HCT116 (cell line): ENCODE measurements at regions not wholly inside any gene's neighbourhood (a gene's known extent, or its start where the extent isn't known, plus 50 kb on each side); places are given as distances from the start of the nearest gene placed in this dataset.

Source experiments
- ATAC-seq: fragments of 200-7000 bp; cut with Tn5 transposase; 2 replicates; pipeline ENCODE4 v1.9.1; 2020; ENCODE audit warnings: mild to moderate bottlenecking, moderate library complexity
- BruUV-seq: library from RNA; stranded (reverse); fragments of 400-500 nt; replicated peaks from 2 replicates; lab custom pipeline; 2021; lab: Mats Ljungman, UMichigan
- CTCF ChIA-PET: fragments of 300-600 bp; sonication (Branson Sonifier 250); formaldehyde crosslinking; loops from one replicate; lab custom pipeline; 2021; ENCODE audit warnings: antibody characterized with exemption; lab: Charles Lee
- POLR2A ChIA-PET: fragments of 300-600, 350-600 bp; sonication (Branson Sonifier 250); formaldehyde crosslinking; loops from one replicate; lab custom pipeline; 2021; ENCODE audit warnings: antibody characterized with exemption; lab: Charles Lee
- RAD21 ChIA-PET, 2 experiments: fragments of 300-600 bp; sonication (Branson Sonifier 250); formaldehyde crosslinking; loops; one replicate each; lab custom pipeline; 2023; ENCODE audit warnings: low total read pairs in 2 of 2; ENCODE audit not compliant: uncharacterized antibody in 2 of 2, unreplicated experiment in 2 of 2, low non-redundant PET in 1 of 2; lab: Charles Lee
- DNase-seq: peaks from one replicate; pipeline ENCODE4 v3.0.0-alpha.2; 2010; ENCODE audit warnings: low read depth, low spot score
- H2AFZ ChIP-seq: fragments of 200-600 bp; shearing (Covaris generic), sonication (generic); 2 replicates; pipeline ENCODE4 v1.6.1; 2017; ENCODE audit warnings: low read depth, mixed run types, mixed read lengths, antibody characterized with exemption, low read length; ENCODE audit not compliant: poor library complexity, severe bottlenecking
- H3K27ac ChIP-seq: 2 replicates; pipeline ENCODE4 v1.5.1; 2012; ENCODE audit warnings: low read depth, low read length
- H3K27me3 ChIP-seq: fragments of 200-600 bp; sonication (generic); 2 replicates; pipeline ENCODE4 v1.6.1; 2016; ENCODE audit warnings: mixed run types, low read length, mixed read lengths; ENCODE audit not compliant: insufficient read depth
- H3K36me3 ChIP-seq, 2 experiments: fragments of 200-500 bp in 1 of 2; fragments of 200-600 bp in 1 of 2; sonication (Bioruptor generic) in 1 of 2; sonication (generic) in 1 of 2; 2 replicates each; pipeline versions ENCODE4 v1.5.1 to v1.6.1; 2014 to 2016; ENCODE audit warnings: low read length in 2 of 2, inconsistent platforms in 1 of 2, mixed read lengths in 1 of 2, mixed run types in 1 of 2; ENCODE audit not compliant: insufficient read depth in 2 of 2, control insufficient read depth in 1 of 2
- H3K4me1 ChIP-seq, 2 experiments: fragments of 200-600 bp in 1 of 2; sonication (generic) in 1 of 2; 2 replicates each; pipeline versions ENCODE4 v1.5.1 to v1.6.1; 2012 to 2017; ENCODE audit warnings: low read length in 2 of 2, inconsistent platforms in 1 of 2, mild to moderate bottlenecking in 1 of 2, mixed read lengths in 1 of 2, mixed run types in 1 of 2, moderate library complexity in 1 of 2; ENCODE audit not compliant: insufficient read depth in 2 of 2, control insufficient read depth in 1 of 2
- H3K4me2 ChIP-seq: fragments of 200-600 bp; sonication (generic); 2 replicates; pipeline ENCODE4 v1.6.1; 2017; ENCODE audit warnings: mixed run types, low read length, mixed read lengths
- H3K4me3 ChIP-seq, 2 experiments: fragments of 200-600 bp in 1 of 2; sonication (generic) in 1 of 2; replicated peaks in 1 of 2; 2 replicates each; pipeline ENCODE4 v1.5.1; 2011 to 2016; ENCODE audit warnings: low read length in 2 of 2, control low read depth in 1 of 2, low read depth in 1 of 2, mild to moderate bottlenecking in 1 of 2, mixed read lengths in 1 of 2, mixed run types in 1 of 2
- H3K79me2 ChIP-seq: fragments of 200-600 bp; sonication (generic); 2 replicates; pipeline ENCODE4 v1.6.1; 2017; ENCODE audit warnings: mild to moderate bottlenecking, mixed run types, low read length, moderate library complexity, mixed read lengths; ENCODE audit not compliant: insufficient read depth
- H3K9ac ChIP-seq: fragments of 200-600 bp; sonication (generic); 2 replicates; pipeline ENCODE4 v1.6.1; 2016; ENCODE audit warnings: low read length, mixed read lengths
- H3K9me2 ChIP-seq: fragments of 200-600 bp; sonication (generic), shearing (Covaris generic); 2 replicates; pipeline ENCODE4 v1.6.1; 2017; ENCODE audit warnings: mixed run types, mild to moderate bottlenecking, moderate library complexity; ENCODE audit not compliant: insufficient read depth
- H3K9me3 ChIP-seq, 2 experiments: fragments of 200-500 bp in 1 of 2; fragments of 200-600 bp in 1 of 2; sonication (Bioruptor generic) in 1 of 2; sonication (generic) in 1 of 2; 2 replicates each; pipeline ENCODE4 v1.6.1; 2014 to 2017; ENCODE audit warnings: low read length in 2 of 2, mixed read lengths in 2 of 2, inconsistent platforms in 1 of 2, low read depth in 1 of 2, mild to moderate bottlenecking in 1 of 2, mixed run types in 1 of 2, moderate library complexity in 1 of 2; ENCODE audit not compliant: control insufficient read depth in 1 of 2, insufficient read depth in 1 of 2
- H4K20me1 ChIP-seq: fragments of 200-600 bp; sonication (generic), shearing (Covaris generic); 2 replicates; pipeline ENCODE4 v1.6.1; 2017; ENCODE audit warnings: mixed run types, mild to moderate bottlenecking, moderate library complexity; ENCODE audit not compliant: insufficient read depth
- ELF1 ChIP-seq: IDR thresholded peaks from 2 replicates; pipeline ENCODE4 v1.6.1; 2012; ENCODE audit warnings: low read depth, borderline replicate concordance
- FOSL1 ChIP-seq: IDR thresholded peaks from 2 replicates; pipeline ENCODE4 v1.6.1; 2012; ENCODE audit warnings: low read depth
- POLR2A ChIP-seq: IDR thresholded peaks from 2 replicates; pipeline ENCODE4 v1.7.0; 2011; ENCODE audit warnings: borderline replicate concordance; ENCODE audit not compliant: insufficient read depth, insufficient read length; ENCODE audit errors: extremely low read depth
- SIN3A ChIP-seq: IDR thresholded peaks from 2 replicates; pipeline ENCODE4 v1.6.1; 2012; ENCODE audit warnings: low read depth
- intact Hi-C: fragments of 100-400 bp; cut with micrococcal nuclease; formaldehyde crosslinking; loops from 2 replicates; pipeline ENCODE4 v1.10.0; 2022
- TF ChIP-seq, protein P1 (sequence below): IDR thresholded peaks from 2 replicates; pipeline ENCODE4 v1.6.1; 2012; ENCODE audit warnings: low read depth

DNA sequence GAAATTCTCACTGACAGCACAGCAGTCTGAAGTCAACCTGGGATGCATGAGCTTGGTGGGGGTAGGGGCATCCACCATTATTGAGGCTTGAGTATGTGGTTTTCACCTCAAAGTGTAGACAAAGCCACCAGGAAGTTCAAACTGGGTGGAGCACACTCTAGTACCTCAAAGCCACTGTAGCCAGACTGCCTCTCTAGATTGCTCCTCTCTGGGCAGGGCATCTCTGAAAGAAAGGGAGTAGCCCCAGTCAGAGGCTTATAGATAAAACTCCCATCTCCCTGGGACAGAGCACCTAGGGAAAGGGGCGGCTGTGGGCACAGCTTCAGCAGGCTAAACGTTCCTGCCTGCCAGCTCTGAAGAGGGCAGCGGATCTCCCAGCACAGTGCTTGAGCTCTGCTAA, 143.0 kb downstream of the KITLG start:
- BruUV-seq, result no TSS peak
- Histone ChIP-seq H3K27ac (no peak overlapping the region), H3K9ac (no peak overlapping the region), H3K4me2 (no peak overlapping the region), H3K4me1 (no peaks in the 10 kb centered on the region), H3K27me3 (no peaks in the 10 kb centered on the region), H4K20me1 (no peaks in the 10 kb centered on the region), H3K79me2 (no peaks in the 10 kb centered on the region), H2AFZ (no peak overlapping the region), H3K4me3 (no peak overlapping the region), H3K9me2 (no peaks in the 10 kb centered on the region), H3K36me3 (no peaks in the 10 kb centered on the region), H3K9me3 (no peaks in the 10 kb centered on the region)
- RAD21 ChIA-PET, result no interaction called here
- TF ChIP-seq, protein P1, sequence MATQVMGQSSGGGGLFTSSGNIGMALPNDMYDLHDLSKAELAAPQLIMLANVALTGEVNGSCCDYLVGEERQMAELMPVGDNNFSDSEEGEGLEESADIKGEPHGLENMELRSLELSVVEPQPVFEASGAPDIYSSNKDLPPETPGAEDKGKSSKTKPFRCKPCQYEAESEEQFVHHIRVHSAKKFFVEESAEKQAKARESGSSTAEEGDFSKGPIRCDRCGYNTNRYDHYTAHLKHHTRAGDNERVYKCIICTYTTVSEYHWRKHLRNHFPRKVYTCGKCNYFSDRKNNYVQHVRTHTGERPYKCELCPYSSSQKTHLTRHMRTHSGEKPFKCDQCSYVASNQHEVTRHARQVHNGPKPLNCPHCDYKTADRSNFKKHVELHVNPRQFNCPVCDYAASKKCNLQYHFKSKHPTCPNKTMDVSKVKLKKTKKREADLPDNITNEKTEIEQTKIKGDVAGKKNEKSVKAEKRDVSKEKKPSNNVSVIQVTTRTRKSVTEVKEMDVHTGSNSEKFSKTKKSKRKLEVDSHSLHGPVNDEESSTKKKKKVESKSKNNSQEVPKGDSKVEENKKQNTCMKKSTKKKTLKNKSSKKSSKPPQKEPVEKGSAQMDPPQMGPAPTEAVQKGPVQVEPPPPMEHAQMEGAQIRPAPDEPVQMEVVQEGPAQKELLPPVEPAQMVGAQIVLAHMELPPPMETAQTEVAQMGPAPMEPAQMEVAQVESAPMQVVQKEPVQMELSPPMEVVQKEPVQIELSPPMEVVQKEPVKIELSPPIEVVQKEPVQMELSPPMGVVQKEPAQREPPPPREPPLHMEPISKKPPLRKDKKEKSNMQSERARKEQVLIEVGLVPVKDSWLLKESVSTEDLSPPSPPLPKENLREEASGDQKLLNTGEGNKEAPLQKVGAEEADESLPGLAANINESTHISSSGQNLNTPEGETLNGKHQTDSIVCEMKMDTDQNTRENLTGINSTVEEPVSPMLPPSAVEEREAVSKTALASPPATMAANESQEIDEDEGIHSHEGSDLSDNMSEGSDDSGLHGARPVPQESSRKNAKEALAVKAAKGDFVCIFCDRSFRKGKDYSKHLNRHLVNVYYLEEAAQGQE, result no peak
- TF ChIP-seq POLR2A (no peak), SIN3A (no peak), ELF1 (no peak), FOSL1 (no peak)
- POLR2A ChIA-PET, result no interaction called here
- ATAC-seq (no peak), DNase-seq (no peak)
- CTCF ChIA-PET, result no interaction called here
- intact Hi-C loops, result no loop called here
